HG02884 (cell line): ENCODE measurements at regions not wholly inside any gene's neighbourhood (a gene's known extent, or its start where the extent isn't known, plus 50 kb on each side); places are given as distances from the start of the nearest gene placed in this dataset.

Source experiments
- ATAC-seq: cut with Tn5 transposase; IDR thresholded peaks from one replicate; pipeline ENCODE4 v1.9.1; 2021; ENCODE audit warnings: mild to moderate bottlenecking, moderate library complexity; ENCODE audit not compliant: unreplicated experiment

DNA sequence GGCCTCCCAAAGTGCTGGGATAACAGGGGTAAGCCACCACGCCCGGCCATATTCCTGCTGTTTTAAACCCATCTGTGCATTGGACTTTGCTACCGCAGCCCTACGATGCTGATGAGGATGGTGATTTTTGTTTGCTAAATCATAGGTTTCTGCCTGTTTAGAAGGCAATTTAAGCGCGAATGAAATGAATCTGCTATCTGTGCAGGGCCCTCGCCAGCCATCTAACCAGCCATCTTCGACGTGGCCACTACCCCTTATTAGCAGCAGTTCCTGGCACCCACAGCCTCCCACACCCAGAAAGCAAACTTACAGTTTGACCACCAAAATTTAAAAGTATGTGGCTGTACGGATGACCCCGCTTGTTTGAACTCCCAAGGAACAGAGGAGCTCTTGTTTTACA lies 178.5 kb downstream of the SHOX start:
- no peak for ATAC-seq

DNA sequence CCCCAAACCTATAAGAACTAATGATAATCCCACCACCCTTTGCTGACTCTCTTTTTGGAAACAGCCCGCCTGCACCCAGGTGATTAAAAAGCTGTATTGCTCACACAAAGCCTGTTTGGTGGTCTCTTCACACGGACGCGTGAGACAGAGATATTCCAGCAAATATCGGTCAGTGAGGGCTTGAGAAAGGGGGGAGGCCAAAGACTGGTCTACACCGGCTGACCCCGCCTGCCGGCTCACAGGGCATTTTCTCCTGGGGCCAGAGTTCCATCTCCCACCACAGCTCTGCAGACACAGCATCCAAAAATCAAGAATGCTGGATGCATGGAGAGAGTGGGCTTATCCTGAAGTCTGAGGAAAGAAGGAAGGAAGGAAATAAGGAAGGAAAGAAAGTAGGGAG lies 176.0 kb downstream of the SHOX start:
- ATAC-seq: no peak

DNA sequence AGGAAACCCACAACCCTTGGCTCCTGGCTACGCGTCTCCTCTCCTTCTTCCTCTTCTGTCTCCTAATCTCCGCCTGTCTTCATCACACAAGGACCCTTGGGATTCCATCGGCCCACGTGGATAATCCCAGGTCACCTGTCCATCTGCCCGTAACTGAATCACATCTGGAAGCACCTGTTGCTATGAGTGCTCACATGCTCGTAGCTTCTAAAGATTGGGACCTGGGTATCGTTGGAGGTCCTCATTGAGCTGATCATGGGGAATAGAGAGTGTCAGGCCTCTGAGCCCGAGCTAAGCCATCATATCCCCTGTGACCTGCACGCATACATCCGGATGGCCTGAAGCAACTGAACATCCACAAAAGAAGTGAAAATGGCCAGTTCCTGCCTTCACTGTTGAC lies 175.4 kb downstream of the SHOX start:
- no peak for ATAC-seq

DNA sequence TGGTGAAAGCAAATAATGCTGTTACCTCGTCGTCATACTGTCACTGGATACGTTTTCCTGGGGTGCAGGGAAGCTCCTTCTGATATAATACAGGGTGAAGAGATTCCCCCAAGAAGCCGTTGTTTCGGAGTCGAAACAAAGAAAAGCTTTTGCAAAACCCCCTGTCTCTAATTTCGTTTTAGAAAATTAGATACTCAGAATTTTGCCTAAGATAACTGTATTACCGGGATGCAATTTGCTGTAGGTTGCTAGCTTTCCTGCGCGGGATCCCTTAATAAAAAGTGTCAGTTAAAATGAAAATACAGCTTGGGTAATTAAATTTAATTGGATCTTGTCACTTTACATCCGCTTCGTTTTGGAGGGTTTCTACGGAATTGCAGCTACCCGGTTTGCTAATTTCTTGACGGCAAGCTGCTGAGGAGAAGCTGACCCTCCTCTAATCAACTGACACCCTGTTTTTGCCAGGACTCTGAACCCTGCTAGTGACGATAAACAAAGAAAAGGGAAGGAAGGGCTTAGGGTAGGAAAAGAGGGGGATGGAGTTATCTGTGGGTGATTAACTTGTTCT lies 174.6 kb downstream of the SHOX start:
- no peak for ATAC-seq

DNA sequence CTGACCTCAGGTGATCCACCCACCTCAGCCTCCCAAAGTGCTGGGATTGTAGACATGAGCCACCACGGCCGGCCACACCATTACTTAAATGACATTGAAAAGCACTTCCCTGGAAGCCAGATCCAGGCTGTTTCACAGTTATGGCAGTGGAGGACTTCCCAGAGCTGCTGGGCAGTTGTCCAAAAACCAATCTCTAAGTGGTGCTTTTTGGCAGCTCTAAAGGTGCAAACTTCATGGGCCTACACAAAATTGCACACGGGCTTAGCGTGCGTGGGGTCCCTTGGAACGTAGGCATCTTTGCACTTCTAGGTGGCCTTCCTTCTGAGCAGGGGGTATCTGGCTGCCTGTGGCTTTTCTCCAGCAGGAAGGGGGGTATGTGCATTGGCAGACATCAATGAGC lies 172.3 kb downstream of the SHOX start:
- ATAC-seq: no peak

DNA sequence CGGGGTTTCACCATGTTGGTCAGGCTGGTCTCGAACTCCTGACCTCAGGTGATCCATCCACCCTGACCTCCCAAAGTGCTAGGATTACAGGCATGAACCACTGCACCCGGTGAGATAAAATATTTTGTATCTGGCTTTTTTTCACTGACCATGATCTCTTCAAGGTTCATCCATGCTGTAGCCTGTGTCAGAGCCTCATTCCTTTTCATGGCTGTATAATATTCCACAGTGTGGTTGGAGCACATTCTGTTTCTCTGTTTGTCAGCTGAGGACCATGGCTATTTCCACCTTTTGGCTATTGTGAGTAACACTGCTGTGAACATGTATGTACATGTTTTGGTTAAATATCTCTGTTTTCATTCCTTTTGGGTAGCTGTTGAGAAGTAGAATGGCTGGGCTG lies 169.2 kb downstream of the SHOX start:
- no peak for ATAC-seq

DNA sequence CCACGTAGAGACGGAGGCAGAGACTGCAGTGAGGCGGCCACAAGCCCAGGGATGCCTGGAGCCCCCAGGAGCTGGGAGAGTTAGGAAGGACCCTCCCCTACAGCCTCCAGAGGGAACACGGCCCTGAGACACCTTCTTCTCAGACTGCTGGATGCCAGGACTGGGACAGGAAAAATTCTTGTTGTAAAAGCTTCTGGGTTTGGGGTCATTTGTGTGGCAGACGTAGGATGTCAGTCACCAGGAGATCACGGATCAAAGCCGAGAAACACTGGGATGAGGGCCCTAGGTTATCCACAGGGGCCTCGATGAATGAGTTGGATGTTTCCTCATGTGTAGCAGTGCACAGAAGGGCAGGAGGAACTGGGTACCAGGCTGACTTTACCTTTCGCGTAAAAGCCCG lies 163.7 kb downstream of the SHOX start:
- no peak for ATAC-seq

DNA sequence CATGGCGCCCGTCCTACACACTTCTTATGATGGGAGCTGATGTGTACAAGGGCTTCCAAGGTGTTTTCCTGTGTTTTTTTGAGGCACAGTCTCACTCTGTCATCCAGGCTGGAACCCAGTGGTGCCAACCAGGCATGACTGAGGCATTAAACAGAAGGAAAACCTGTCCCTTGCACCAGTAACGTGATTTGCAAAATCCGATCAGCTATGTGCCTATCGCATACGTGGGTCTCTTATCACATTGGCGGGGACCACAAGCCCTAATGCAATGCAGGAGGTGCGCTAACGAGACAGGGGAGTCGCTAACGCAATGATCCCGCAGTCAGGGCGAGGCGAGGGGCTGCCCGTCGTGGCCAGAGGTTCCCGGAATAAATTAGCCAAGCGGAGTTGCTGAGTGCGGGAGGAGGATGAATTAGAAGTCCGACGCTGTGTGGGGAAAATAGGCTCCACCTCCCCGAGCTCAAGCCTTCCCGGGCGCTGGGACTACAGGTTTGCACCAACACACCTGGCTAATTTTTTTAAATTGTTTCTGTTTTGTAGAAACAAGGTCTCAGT lies 162.7 kb downstream of the SHOX start:
- no peak for ATAC-seq

DNA sequence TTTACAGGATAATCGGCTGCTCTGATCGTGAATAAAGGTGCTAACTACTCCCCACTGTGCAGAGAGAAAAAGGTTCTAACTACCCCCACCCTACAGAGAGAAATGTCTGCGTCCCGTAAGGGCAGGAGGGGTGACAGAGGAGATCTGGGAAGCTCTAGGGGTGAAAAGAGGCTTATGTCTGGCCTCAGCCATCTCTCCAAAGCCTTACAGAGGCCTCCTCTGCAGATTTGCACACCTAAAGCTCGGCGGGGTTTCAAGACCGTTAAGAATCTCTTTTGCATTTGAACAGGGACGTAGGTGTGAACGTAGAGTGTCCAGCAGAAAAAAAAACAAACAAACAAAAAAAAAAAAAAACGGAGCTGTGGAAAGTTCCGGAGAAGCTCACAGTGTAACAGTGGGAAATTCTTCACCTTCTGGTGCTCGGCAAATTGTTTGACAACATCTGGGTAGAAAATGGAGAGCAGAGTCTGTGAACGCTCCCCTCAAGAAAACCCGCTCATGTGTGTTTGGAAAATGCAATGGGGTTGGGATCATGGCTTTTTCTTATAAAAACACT lies 161.0 kb downstream of the SHOX start:
- no peak for ATAC-seq

DNA sequence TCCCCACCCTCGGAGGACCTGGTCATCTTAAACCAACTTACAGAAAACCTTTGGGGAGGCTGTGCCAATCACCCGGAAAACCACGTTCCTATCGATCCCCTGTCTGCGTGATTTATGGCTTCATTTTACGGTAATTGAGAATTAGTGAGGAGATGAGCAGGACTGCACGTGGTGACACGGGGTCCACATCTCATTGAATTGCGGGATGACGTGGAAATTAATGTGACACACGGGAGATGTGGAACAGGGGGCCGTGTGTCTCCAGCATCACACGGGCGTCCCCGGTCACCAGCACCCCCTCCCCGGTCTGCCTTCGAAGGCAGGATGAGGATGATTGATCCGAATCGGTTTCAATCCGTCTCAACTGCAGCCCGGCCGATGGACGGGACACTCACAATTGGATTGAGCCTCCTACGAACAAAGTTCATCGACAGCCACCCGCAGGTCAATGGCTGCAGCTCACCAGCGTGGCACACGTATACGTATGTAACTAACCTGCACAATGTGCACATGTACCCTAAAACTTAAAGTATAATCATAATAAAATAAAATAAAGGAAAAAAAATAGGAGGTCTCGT lies 160.3 kb downstream of the SHOX start:
- no peak for ATAC-seq

DNA sequence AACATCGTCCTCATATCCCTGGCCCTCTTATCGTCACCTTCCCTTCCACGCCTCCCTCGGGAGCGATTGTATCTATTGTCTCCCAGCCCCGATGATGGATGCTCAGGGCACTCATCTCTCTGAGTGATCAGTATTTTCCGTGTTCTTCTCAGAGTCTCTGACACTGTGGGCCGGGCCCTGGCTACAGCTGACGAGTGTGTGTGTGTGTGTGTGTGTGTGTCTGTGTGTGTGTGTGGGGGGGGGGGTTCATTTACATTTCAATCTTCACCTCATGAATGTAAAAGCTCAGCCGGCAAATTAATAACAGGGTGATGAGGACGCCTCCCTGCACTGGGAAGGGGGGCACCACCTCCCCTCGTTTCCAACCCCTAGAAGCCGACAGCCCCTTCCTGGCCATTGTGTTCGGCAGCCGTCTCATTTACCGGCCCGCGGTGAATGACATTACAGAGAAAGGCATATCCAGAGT lies 159.5 kb downstream of the SHOX start:
- no peak for ATAC-seq

DNA sequence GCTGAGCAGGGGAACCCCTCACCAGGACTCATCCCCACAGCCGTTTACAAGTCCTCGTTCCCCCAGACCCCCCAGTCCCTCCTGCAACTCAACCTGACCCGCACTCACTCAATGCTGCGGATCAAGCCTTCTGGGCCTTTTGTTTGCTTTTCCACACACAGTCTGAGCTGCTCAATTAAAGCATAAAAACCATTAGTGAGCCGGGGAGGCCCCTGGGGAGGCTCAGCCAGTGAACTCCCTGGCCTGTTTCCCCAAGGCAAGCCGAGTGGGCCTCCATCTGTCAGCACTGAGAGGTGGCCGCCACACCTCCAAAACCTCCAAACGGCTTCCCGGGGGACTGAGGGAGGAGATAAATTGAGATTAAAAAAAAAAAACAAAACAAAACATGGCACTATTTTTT lies 158.5 kb downstream of the SHOX start:
- no peak for ATAC-seq

DNA sequence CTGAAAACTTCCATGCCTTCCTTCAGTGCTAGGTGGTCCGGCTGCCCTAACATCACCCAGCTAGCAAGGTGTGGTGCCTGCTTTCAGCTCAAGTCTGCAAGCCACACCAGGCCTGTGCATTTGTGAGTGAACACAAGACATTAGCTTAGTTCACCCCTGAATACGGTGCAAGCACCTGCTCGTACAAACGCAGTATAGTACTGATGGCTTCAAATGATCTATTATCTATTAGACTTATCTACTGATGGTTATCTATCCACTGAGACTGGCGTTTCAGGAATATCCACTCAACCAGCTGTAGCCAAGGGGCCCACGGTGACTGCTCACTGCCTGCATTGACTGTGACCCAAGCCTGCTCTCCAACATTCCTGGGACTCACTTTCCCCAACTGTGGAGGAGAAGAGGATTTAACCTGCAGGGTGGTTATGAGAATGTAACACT lies 155.9 kb downstream of the SHOX start:
- no peak for ATAC-seq

DNA sequence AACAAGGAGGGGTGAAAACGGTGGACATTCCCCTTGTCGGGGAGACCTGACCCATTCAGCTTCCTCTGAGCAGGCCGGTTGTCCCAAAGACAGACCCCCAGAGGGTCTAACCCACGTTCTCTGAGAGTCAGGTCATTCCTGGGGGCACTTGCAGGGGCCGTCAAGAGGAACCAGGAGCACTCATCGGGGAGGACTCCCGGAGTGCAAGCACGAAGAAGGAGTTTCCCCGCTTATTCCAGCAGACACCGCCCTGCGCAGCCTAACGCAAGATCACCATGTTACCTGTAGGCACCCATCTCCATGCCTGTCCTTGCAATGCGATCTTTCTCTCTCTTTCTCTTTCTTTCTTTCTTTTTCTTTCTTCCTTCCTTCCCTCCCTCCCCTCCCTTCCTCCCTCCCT lies 154.2 kb downstream of the SHOX start:
- no peak for ATAC-seq

DNA sequence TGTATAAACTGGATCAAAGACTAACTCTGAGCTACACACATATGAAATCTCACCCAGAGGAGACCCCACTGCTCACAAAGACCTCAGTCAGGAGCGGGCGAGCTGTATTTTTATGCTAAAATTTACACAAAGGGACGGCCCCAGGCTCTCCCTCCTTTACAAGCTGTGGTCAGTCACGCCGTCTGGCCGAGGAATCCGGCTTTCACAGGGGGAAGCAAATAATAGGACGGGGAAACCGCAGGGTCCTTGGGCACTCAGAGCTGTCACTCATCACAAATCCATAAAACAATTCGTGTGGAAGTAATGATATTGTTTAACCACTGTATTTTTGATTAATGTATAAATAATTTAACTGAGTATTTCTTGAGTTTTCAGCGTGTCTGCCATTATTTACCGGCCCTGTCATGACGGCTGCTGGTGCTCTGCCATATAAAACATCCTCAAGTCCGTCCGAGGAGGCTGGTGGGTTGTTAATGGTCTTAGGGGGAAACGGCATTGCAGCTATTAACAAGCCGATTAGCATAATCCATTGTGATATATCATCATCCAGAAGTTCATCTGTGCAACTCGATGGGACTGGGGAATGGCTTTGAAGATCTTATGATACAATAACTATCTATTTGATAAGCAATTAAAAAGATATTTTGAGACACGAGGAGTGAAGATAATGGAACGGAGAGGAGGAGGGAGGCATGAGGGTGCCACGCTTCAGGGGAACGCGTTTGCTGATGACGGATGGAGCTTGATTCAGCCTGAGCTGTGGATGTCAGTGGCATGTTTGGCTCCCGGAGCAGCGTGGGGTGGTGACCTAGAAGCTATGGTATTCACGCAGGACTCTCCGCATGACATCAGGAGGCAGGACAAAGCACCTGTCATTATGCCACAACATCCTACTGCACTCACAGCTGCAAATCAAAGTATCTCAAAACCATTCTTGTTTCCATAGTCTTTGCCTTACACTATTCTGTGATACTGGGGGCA lies 150.9 kb downstream of the SHOX start:
- ATAC-seq: no peak

DNA sequence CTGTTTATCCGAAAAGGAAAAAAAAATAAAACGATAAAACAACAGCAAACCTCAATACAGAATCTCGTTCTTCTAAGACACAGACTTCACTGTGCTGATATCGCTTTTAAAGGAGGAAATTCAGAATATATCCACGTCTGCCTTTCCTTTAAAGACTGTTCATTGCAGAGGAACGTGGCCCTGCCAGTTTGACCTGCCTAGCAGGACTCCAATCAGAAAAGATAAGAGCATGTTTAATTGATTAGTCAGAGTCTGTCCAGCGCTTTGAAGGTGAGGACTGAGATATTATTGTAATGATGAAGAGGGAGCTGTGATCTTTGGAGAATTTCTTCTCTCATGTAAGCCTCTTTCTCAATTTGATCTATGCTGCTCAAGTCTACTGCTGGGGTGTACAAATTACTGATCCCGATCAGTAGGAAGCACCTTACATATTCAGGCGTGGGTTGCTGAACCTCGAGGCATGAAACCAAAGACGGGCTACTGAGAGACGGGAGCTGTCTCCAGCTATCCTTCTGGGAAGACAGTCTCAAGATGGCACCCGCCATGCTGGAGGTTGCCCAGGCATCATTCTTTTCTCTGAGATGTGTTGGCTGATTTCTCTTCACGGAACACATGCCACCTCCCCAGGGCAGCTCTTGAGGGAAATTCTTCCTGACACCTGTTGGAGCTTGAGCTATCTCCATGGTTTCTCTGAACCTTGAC lies 146.1 kb downstream of the SHOX start:
- no peak for ATAC-seq

DNA sequence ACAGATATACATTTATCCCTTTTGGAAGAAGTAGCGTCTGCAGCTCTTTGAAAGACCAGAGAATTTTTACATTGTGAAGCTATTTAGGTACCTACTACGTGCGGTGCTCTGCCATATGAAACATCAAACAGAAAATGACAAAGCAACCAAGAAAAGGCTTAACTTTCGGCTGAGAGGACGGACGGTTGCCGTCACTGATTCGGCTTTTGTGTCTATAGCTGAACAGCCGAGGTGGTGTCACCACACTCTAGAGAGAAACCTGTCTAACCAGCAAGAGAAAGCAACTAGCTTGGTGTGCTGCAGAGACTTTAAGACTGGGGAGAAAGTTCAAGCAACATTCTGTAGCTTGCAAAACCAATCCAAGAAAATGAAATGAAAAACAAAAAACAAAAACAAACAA lies 145.5 kb downstream of the SHOX start:
- ATAC-seq: no peak

DNA sequence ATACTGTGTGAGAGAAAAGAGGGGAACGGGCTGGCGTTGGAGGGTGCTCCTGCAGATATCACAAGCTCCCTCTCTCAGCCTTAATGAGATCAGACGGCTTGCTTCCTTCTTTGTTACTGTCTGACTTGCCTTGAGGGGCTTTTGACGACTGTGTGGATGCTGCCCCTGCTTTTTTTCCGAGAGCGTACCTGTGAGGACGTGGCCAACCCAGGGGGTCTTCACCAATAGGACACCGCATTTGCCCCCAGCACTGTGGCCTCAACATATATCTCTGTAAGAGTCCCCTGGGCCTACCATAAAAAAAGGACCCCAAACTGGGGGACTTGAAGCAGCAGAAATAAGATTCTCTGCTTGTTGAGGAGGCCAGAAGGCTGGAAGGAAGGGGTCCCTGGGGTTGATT lies 143.9 kb downstream of the SHOX start:
- ATAC-seq: no peak

DNA sequence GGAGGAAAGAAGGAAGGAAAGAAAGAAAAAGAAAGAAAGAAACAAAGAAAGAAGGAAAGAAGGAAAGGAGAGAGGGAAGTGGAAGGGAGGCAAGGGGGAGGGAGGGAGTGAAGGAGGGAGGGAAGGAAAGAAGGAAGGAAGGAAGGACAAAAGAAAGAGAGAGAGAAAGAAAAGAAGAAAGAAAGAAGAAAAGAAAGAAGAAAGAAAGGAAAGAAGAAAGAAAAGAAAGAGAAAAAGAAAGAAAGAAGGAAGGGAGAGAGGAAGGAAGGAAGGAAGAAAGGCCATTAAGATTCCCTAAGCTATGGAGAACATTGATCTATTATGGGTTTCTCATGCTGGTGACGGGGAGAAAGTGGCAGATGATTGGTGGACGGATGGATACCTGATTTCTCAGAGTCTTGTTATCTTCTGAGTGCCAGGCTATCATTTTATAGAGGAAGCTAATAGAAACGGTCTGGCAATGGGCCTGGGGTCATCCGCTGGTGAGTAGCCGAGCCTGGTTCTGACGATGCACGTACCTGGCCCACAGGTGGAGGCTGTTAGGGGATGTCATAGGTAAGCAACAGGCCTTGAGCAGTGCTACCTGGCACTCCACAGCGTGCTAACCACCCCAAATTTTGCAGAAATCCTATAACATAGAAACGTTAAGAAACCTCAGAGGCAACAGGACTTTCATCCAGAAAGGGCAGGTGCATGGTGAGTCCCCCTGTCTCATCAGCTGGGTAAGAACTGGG lies 142.9 kb downstream of the SHOX start:
- no peak for ATAC-seq

DNA sequence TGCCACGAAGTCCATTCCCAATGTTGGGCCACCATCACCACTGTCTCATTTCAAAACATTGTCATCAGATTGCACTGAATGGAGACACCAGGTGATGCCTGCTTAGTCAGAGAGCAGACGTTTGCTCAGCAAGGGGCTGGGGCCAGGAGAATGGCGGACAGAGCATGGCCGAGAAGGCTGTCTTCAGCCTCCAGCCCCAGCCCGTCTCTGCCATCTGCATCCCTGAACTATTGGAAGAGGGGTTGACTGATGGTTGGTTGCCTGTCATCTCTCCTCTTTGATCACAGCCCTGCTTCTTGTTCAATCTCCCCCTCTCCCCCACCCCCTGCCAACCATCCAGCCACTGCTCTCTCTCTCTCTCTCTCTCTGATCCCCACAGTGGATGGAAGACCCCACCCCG lies 140.9 kb downstream of the SHOX start:
- ATAC-seq: no peak
